ENCODE measurements at regions not wholly inside any gene's neighbourhood (a gene's known extent, or its start where the extent isn't known, plus 50 kb on each side); places are given as distances from the start of the nearest gene placed in this dataset.

GRCh38 chr1:234684856-234685255 is 74.9 kb upstream of the IRF2BP2 start (continued):
- no peak for TF ChIP-seq REST (IDR thresholded peaks at IDR 0.05; ENCODE audit: low read depth)

- Histone ChIP-seq H3K4me2 (ENCODE audit: low read length) (peak overlapping the region; percentile 24; the same call in 1 of the 2 replicates), H3K27me3 (ENCODE audit: insufficient read depth, low read length) (no peaks in the 10 kb centered on the region), H3K4me1 (ENCODE audit: control insufficient read depth in 1 of 2, insufficient read depth in 2 of 2, low read length in 2 of 2) (peaks cover 0 to 6% of the 10 kb centered on the region in 2 experiments; a peak in 2 of 4 replicates), H3K9me2 (ENCODE audit: insufficient read depth) (no peaks in the 10 kb centered on the region), H4K20me1 (ENCODE audit: insufficient read depth) (no peaks in the 10 kb centered on the region), H3K4me3 (replicated peaks in 1 of 2; ENCODE audit: low read depth in 1 of 2, low read length in 2 of 2) (no peak overlapping the region), H2AFZ (ENCODE audit: low read depth, low read length, poor library complexity, severe bottlenecking) (no peak overlapping the region), H3K9ac (ENCODE audit: low read length) (no peak overlapping the region), H3K9me3 (ENCODE audit: control insufficient read depth in 1 of 2, insufficient read depth in 1 of 2, low read depth in 1 of 2, low read length in 2 of 2) (no peaks in the 10 kb centered on the region; a peak in 1 of 4 replicates), H3K79me2 (ENCODE audit: insufficient read depth, low read length) (no peaks in the 10 kb centered on the region), H3K27ac (ENCODE audit: low read depth, low read length) (no peak overlapping the region), H3K36me3 (ENCODE audit: control insufficient read depth in 1 of 2, insufficient read depth in 2 of 2, low read length in 2 of 2) (no peaks in the 10 kb centered on the region)
- ATAC-seq (peak; percentile 66), DNase-seq (ENCODE audit: low read depth, low spot score) (peak; percentile 19)
- intact Hi-C loops (cut with micrococcal nuclease), result no loop called here
- RAD21 ChIA-PET (ENCODE audit: low non-redundant PET in 1 of 2, low total read pairs in 2 of 2, uncharacterized antibody in 2 of 2, unreplicated experiment in 2 of 2), result no interaction called here
- CTCF ChIA-PET, result no interaction called here
- BruUV-seq (replicated peaks), result no TSS peak
- POLR2A ChIA-PET, result no interaction called here
- TF ChIP-seq CBX3 (IDR thresholded peaks at IDR 0.05; ENCODE audit: low read depth), result peak; percentile 89
- no peak for TF ChIP-seq EGR1 (IDR thresholded peaks at IDR 0.05; ENCODE audit: low read depth)
- peak; percentile 44 for TF ChIP-seq SP1 (IDR thresholded peaks at IDR 0.05; ENCODE audit: low read depth)
- no peak for TF ChIP-seq SIN3A (IDR thresholded peaks at IDR 0.05; ENCODE audit: low read depth)
- TF ChIP-seq TCF7L2 (IDR thresholded peaks at IDR 0.05; ENCODE audit: borderline replicate concordance, extremely low read depth, insufficient read depth, insufficient read length), result peak; percentile 61
- TF ChIP-seq POLR2A (IDR thresholded peaks at IDR 0.05; ENCODE audit: borderline replicate concordance, extremely low read depth, insufficient read depth, insufficient read length), result no peak
- TF ChIP-seq YY1 (IDR thresholded peaks at IDR 0.05; ENCODE audit: extremely low read depth, insufficient replicate concordance, low read depth, low read length), result no peak
- peak; percentile 77 for TF ChIP-seq JUND (IDR thresholded peaks at IDR 0.05)
- TF ChIP-seq ZBTB33 (IDR thresholded peaks at IDR 0.05; ENCODE audit: extremely low read depth, insufficient replicate concordance, low read length), result peak; percentile 23
- no peak for TF ChIP-seq EZH2phosphoT487 (IDR thresholded peaks at IDR 0.05; ENCODE audit: borderline replicate concordance)
- no peak for TF ChIP-seq CTCF (IDR thresholded peaks at IDR 0.05 in 2 of 3, conservative IDR thresholded peaks at IDR 0.05 in 1 of 3; ENCODE audit: borderline replicate concordance in 1 of 3, insufficient read depth in 1 of 3, low read depth in 2 of 3, low read length in 2 of 3)
- peak; percentile 23; the same call in 1 of the 2 replicates for TF ChIP-seq POLR2AphosphoS5 (IDR thresholded peaks at IDR 0.05; ENCODE audit: low read depth, low read length)
- no peak for TF ChIP-seq EZH2 (IDR thresholded peaks at IDR 0.05)
- no peak for TF ChIP-seq ZFX (IDR thresholded peaks at IDR 0.05)
- peak; percentile 25; the same call in 1 of the 2 replicates for TF ChIP-seq SRF (IDR thresholded peaks at IDR 0.05; ENCODE audit: low read depth)
- peak; percentile 69; the same call in 1 of the 2 replicates for TF ChIP-seq ATF3 (IDR thresholded peaks at IDR 0.05)
Observed at GRCh38 chr1:234683861-234684632, 74.1 kb upstream of the IRF2BP2 start.
